ENCODE measurements at regions not wholly inside any gene's neighbourhood (a gene's known extent, or its start where the extent isn't known, plus 50 kb on each side); places are given as distances from the start of the nearest gene placed in this dataset.

DNA sequence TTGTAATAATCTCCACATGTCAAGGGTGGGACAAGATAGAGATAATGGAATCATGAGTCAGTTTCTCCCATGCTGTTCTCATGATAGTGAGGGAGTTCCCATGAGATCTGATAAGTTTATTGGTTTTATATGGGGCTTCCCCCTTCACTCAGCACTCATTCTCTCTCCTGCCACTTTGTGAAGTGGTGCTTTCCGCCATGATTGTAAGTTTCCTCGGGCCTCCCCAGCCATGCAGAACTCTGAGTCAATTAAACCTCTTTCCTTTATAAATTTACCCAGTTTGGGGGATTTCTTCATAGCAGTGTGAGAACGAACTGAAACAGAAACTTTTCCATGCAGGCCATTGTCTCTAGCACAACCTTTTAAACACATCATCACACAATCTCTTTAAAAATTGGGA is 221.5 kb upstream of the BRINP3 start:
- no peaks in the 10 kb centered on the region for H3F3A ChIP-seq (ENCODE audit: low read depth)
- peaks cover 2% of the 10 kb centered on the region for H3K27me3 Mint-ChIP-seq (ENCODE audit: insufficient read depth, low read depth)
- H3K9me3 ChIP-seq (ENCODE audit: low read depth): no peaks in the 10 kb centered on the region
- H3K27me3 ChIP-seq: no peaks in the 10 kb centered on the region
- no peak for DNase-seq (ENCODE audit: low spot score)
- no peak overlapping the region for H3K9ac ChIP-seq
- no peak overlapping the region for H3K27ac ChIP-seq
- no peak overlapping the region for H2AFZ ChIP-seq (replicated peaks)
- no peaks in the 10 kb centered on the region for H3K4me1 Mint-ChIP-seq
- no peaks in the 10 kb centered on the region for H3K36me3 Mint-ChIP-seq
- H3K36me3 ChIP-seq: no peaks in the 10 kb centered on the region
- H3K4me1 ChIP-seq: peaks cover under 1% of the 10 kb centered on the region
- H3K9me3 Mint-ChIP-seq: no peaks in the 10 kb centered on the region
- no peaks in the 10 kb centered on the region for H4K20me1 ChIP-seq (ENCODE audit: low read depth)
- no peaks in the 10 kb centered on the region for H3K79me2 ChIP-seq (ENCODE audit: low read depth)
- H3K4me3 ChIP-seq: no peak overlapping the region
- no peak overlapping the region for H3K4me2 ChIP-seq
- TF ChIP-seq EZH2phosphoT487 (IDR thresholded peaks at IDR 0.05) (no peak), EZH2 (IDR thresholded peaks at IDR 0.05) (no peak)
- TF ChIP-seq, protein P1, sequence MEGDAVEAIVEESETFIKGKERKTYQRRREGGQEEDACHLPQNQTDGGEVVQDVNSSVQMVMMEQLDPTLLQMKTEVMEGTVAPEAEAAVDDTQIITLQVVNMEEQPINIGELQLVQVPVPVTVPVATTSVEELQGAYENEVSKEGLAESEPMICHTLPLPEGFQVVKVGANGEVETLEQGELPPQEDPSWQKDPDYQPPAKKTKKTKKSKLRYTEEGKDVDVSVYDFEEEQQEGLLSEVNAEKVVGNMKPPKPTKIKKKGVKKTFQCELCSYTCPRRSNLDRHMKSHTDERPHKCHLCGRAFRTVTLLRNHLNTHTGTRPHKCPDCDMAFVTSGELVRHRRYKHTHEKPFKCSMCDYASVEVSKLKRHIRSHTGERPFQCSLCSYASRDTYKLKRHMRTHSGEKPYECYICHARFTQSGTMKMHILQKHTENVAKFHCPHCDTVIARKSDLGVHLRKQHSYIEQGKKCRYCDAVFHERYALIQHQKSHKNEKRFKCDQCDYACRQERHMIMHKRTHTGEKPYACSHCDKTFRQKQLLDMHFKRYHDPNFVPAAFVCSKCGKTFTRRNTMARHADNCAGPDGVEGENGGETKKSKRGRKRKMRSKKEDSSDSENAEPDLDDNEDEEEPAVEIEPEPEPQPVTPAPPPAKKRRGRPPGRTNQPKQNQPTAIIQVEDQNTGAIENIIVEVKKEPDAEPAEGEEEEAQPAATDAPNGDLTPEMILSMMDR (IDR thresholded peaks at IDR 0.05): no peak
- no peak overlapping the region for H3K4me3 Mint-ChIP-seq
- no peak overlapping the region for H3K27ac Mint-ChIP-seq

DNA sequence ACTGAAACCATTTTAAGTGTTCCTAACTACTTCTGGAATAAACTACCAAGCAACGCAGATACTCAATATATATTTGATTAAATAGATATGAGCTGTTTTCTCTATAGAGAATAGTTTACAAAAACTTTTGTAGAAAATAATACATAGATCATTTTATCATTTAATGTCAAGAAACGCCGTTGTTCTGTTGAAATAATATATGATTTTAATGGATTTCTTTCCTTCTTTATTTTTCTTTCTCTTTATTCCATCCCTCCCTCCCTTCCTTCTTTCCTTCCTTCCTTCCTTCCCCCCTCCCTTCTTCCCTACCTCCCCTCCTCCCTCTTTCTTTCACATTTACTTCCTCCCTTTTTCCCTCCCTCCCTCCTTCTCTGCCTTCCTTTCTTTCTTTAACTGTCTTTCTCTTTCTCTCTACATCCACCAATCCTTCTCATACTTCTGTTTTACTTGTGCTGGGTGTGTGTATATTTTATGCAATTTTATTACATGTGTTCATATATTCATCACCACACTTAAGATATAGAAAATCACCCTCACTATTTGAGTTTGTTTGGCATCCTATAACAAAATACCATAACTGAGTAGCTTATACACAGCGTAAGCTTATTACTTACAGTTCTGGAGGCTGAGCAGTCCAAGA is 230.9 kb upstream of the BRINP3 start:
- no peak overlapping the region for H3K4me3 ChIP-seq
- H2AFZ ChIP-seq (replicated peaks): no peak overlapping the region
- no peaks in the 10 kb centered on the region for H3K36me3 ChIP-seq
- no peaks in the 10 kb centered on the region for H3K36me3 Mint-ChIP-seq
- H3K27ac Mint-ChIP-seq: no peak overlapping the region
- no peak overlapping the region for H3K4me2 ChIP-seq
- H3K27me3 ChIP-seq: no peaks in the 10 kb centered on the region
- H3K9me3 ChIP-seq (ENCODE audit: low read depth): no peaks in the 10 kb centered on the region
- no peak overlapping the region for H3K9ac ChIP-seq
- peaks cover 4% of the 10 kb centered on the region for H3K4me1 ChIP-seq
- H3K27ac ChIP-seq: no peak overlapping the region
- no peaks in the 10 kb centered on the region for H3F3A ChIP-seq (ENCODE audit: low read depth)
- H3K4me1 Mint-ChIP-seq: no peaks in the 10 kb centered on the region
- no peaks in the 10 kb centered on the region for H3K27me3 Mint-ChIP-seq (ENCODE audit: insufficient read depth, low read depth)
- DNase-seq (ENCODE audit: low spot score): no peak
- H3K79me2 ChIP-seq (ENCODE audit: low read depth): no peaks in the 10 kb centered on the region
- no peaks in the 10 kb centered on the region for H4K20me1 ChIP-seq (ENCODE audit: low read depth)
- H3K4me3 Mint-ChIP-seq: no peak overlapping the region
- H3K9me3 Mint-ChIP-seq: no peaks in the 10 kb centered on the region
- TF ChIP-seq EZH2phosphoT487 (IDR thresholded peaks at IDR 0.05) (no peak), EZH2 (IDR thresholded peaks at IDR 0.05) (no peak)
- TF ChIP-seq, protein P1 (IDR thresholded peaks at IDR 0.05): no peak

DNA sequence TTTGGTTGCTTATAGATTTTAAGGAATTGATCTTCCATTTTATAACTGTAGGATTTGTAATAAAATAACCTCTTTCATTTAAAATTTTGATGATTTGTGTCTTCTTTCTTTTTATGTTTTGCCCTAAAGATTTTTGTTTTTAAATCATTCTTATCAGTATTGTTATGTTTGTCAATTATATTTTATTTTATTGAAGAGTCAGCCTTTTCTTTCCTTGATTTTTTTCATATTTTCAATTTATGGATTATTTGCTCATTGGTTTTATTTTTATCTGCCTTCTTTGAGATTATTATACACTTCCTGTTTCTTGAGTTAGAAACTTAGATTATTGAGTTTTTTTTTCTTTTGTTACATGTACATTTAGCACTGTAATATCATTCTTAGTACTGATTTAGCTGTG is 233.4 kb upstream of the BRINP3 start:
- Histone ChIP-seq H3K36me3 (no peaks in the 10 kb centered on the region), H3K27ac (no peak overlapping the region), H3K9me3 (ENCODE audit: low read depth) (no peaks in the 10 kb centered on the region), H3K4me3 (no peak overlapping the region), H4K20me1 (ENCODE audit: low read depth) (no peaks in the 10 kb centered on the region), H3K27me3 (no peaks in the 10 kb centered on the region), H3K4me2 (no peak overlapping the region), H3K4me1 (no peaks in the 10 kb centered on the region), H3K9ac (no peak overlapping the region), H2AFZ (replicated peaks) (no peak overlapping the region), H3F3A (ENCODE audit: low read depth) (no peaks in the 10 kb centered on the region), H3K79me2 (ENCODE audit: low read depth) (no peaks in the 10 kb centered on the region)
- Mint-ChIP-seq H3K36me3 (no peaks in the 10 kb centered on the region), H3K4me1 (no peaks in the 10 kb centered on the region), H3K27ac (no peak overlapping the region), H3K4me3 (no peak overlapping the region), H3K9me3 (no peaks in the 10 kb centered on the region), H3K27me3 (ENCODE audit: insufficient read depth, low read depth) (no peaks in the 10 kb centered on the region)
- no peak for DNase-seq (ENCODE audit: low spot score)
- no peak for TF ChIP-seq EZH2 (IDR thresholded peaks at IDR 0.05)
- TF ChIP-seq, protein P1 (IDR thresholded peaks at IDR 0.05): no peak
- TF ChIP-seq EZH2phosphoT487 (IDR thresholded peaks at IDR 0.05): no peak
